Endothelial cell of umbilical vein (primary cell): ENCODE measurements at regions not wholly inside any gene's neighbourhood (a gene's known extent, or its start where the extent isn't known, plus 50 kb on each side); places are given as distances from the start of the nearest gene placed in this dataset.

Source experiments
- BruUV-seq: library from RNA; stranded (reverse); fragments of 400-500 nt; replicated peaks from 2 replicates; lab custom pipeline; 2021; lab: Mats Ljungman, UMichigan
- CTCF ChIA-PET: fragments of 300-600, 350-600 bp; sonication (Branson Sonifier 250); formaldehyde crosslinking; loops from one replicate; lab custom pipeline; 2021; ENCODE audit warnings: antibody characterized with exemption, inconsistent platforms; lab: Charles Lee
- POLR2A ChIA-PET: fragments of 300-600, 350-600 bp; sonication (Branson Sonifier 250); formaldehyde crosslinking; loops from one replicate; lab custom pipeline; 2021; ENCODE audit warnings: antibody characterized with exemption, inconsistent platforms; lab: Charles Lee
- DNase-seq: peaks from one replicate; pipeline ENCODE4 v3.0.0-alpha.2; 2011; ENCODE audit warnings: low read depth, low spot score
- FAIRE-seq: peaks from 2 replicates; lab custom pipeline; 2011; peaks lifted over from hg19 to GRCh38; lab: Jason Lieb, UNC
- H2AFZ ChIP-seq: 2 replicates; pipeline ENCODE4 v1.6.0; 2012; ENCODE audit warnings: low read depth, low read length, control low read depth, inconsistent platforms
- H3K27ac ChIP-seq: 2 replicates; pipeline ENCODE4 v1.5.1; 2011; ENCODE audit warnings: low read depth, mild to moderate bottlenecking, control low read depth, low read length, moderate library complexity; ENCODE audit not compliant: insufficient read depth
- H3K27me3 ChIP-seq, 2 experiments: 2 replicates each; pipeline versions ENCODE4 v1.6.0 to v1.6.1; 2011; ENCODE audit warnings: low read length in 2 of 2, mixed read lengths in 1 of 2; ENCODE audit not compliant: control insufficient read depth in 2 of 2, insufficient read depth in 2 of 2
- H3K36me3 ChIP-seq, 2 experiments: 2 replicates in 1 of 2; 3 replicates in 1 of 2; pipeline ENCODE4 v1.5.1; 2011; ENCODE audit warnings: low read length in 2 of 2, mild to moderate bottlenecking in 1 of 2, moderate library complexity in 1 of 2; ENCODE audit not compliant: control insufficient read depth in 2 of 2, insufficient read depth in 2 of 2; ENCODE audit errors: extremely low read depth in 1 of 2
- H3K4me1 ChIP-seq: 3 replicates; pipeline ENCODE4 v1.5.1; 2011; ENCODE audit warnings: mild to moderate bottlenecking, low read length; ENCODE audit not compliant: control insufficient read depth, insufficient read depth; ENCODE audit errors: extremely low read depth
- H3K4me2 ChIP-seq: 2 replicates; pipeline ENCODE4 v1.6.1; 2011; ENCODE audit warnings: low read length, control low read depth, mixed read lengths; ENCODE audit not compliant: insufficient read depth
- H3K4me3 ChIP-seq, 3 experiments: fragments of 200-600 bp in 1 of 3; sonication (generic), shearing (Covaris generic) in 1 of 3; replicated peaks in 1 of 3; 2 replicates each; pipeline ENCODE4 v1.5.1; 2011 to 2016; ENCODE audit warnings: control low read depth in 3 of 3, low read length in 3 of 3, mild to moderate bottlenecking in 2 of 3, inconsistent platforms in 1 of 3, low read depth in 1 of 3, moderate library complexity in 1 of 3; ENCODE audit not compliant: insufficient read depth in 1 of 3
- H3K79me2 ChIP-seq: 2 replicates; pipeline ENCODE4 v1.6.0; 2012; ENCODE audit warnings: low read length, inconsistent platforms; ENCODE audit not compliant: control insufficient read depth, insufficient read depth
- H3K9ac ChIP-seq: replicated peaks from 2 replicates; pipeline ENCODE3; 2011; ENCODE audit warnings: low read length, control low read depth; ENCODE audit not compliant: insufficient read depth; ENCODE audit errors: extremely low read depth
- H3K9me1 ChIP-seq: replicated peaks from 3 replicates; pipeline ENCODE4 v1.6.0; 2011; ENCODE audit warnings: mild to moderate bottlenecking, low read length; ENCODE audit not compliant: control insufficient read depth, insufficient read depth; ENCODE audit errors: extremely low read depth
- H3K9me3 ChIP-seq: replicated peaks from 2 replicates; pipeline ENCODE4 v1.5.1; 2012; ENCODE audit warnings: low read length, inconsistent platforms; ENCODE audit not compliant: control insufficient read depth, insufficient read depth
- H4K20me1 ChIP-seq: replicated peaks from 2 replicates; pipeline ENCODE3; 2011; ENCODE audit warnings: mild to moderate bottlenecking, low read length; ENCODE audit not compliant: control insufficient read depth, insufficient read depth; ENCODE audit errors: extremely low read depth
- CTCF ChIP-seq, 2 donors: IDR thresholded peaks; 1 replicate in 1 of 2; 2 replicates in 1 of 2; pipeline ENCODE4 v1.5.1; 2011; ENCODE audit warnings: low read length in 2 of 2, mild to moderate bottlenecking in 2 of 2, moderate library complexity in 2 of 2, control low read depth in 1 of 2, inconsistent platforms in 1 of 2, low read depth in 1 of 2; ENCODE audit not compliant: insufficient read depth in 1 of 2; ENCODE audit errors: extremely low read depth in 1 of 2
- EZH2 ChIP-seq: IDR thresholded peaks from 2 replicates; pipeline ENCODE4 v1.6.1; 2012; ENCODE audit warnings: borderline replicate concordance, low read depth, mild to moderate bottlenecking, moderate library complexity, low read length, inconsistent platforms; ENCODE audit not compliant: severe bottlenecking
- FOS ChIP-seq: IDR thresholded peaks from 2 replicates; pipeline ENCODE4 v1.6.1; 2011; ENCODE audit warnings: mild to moderate bottlenecking, low read length, moderate library complexity, borderline replicate concordance; ENCODE audit not compliant: insufficient read depth
- GATA2 ChIP-seq: IDR thresholded peaks from 2 replicates; pipeline ENCODE4 v1.7.0; 2011; ENCODE audit warnings: low read depth, mild to moderate bottlenecking, moderate library complexity, mixed read lengths, low read length; ENCODE audit not compliant: insufficient read length, insufficient read depth
- JUN ChIP-seq: IDR thresholded peaks from 2 replicates; pipeline ENCODE4 v1.6.1; 2011; ENCODE audit warnings: borderline replicate concordance, low read depth; ENCODE audit not compliant: insufficient read length, insufficient read depth
- MAX ChIP-seq: IDR thresholded peaks from 2 replicates; pipeline ENCODE4 v1.6.1; 2011; ENCODE audit not compliant: insufficient read depth, insufficient read length
- MYC ChIP-seq: IDR thresholded peaks from one replicate; pipeline ENCODE4 v1.6.1; 2011; ENCODE audit warnings: mild to moderate bottlenecking, low read depth, low read length
- POLR2A ChIP-seq: IDR thresholded peaks from 2 replicates; pipeline ENCODE4 v1.6.1; 2012; ENCODE audit warnings: low read depth, mild to moderate bottlenecking, control low read depth, low read length
- POLR2AphosphoS5 ChIP-seq: IDR thresholded peaks from 2 replicates; pipeline ENCODE4 v1.6.1; 2012; ENCODE audit warnings: low read depth, mild to moderate bottlenecking, control low read depth, low read length, moderate library complexity; ENCODE audit not compliant: insufficient read depth
- dilution Hi-C: fragments of 300-500 bp; cut with MboI; formaldehyde crosslinking; loops from one replicate; pipeline ENCODE4 v1.15.0; 2019; ENCODE audit warnings: low sequenced_read_pairs; ENCODE audit not compliant: extremely low pct_ligation_motif_present
- intact Hi-C: fragments of 100-400 bp; cut with micrococcal nuclease; formaldehyde crosslinking; loops from one replicate; pipeline ENCODE4 v1.10.0; 2022

- dilution Hi-C loops: no loop called here
- peak overlapping the region; percentile 49 for H2AFZ ChIP-seq
- peak; percentile 48 for DNase-seq
- no peaks in the 10 kb centered on the region for H4K20me1 ChIP-seq
- no peaks in the 10 kb centered on the region for H3K36me3 ChIP-seq
- FAIRE-seq: peak; percentile 4
- ChIA-PET CTCF (interaction anchor here (0.6 to 2.2 kb wide), 9 partner anchors 8 to 595 kb away, joined by 3 to 12 read pairs (median 4); no protein-coding TSS in a partner anchor), POLR2A (interaction anchor here (0.5 kb wide), 2 partner anchors 124 kb away, joined by 3 to 11 read pairs; no protein-coding TSS in a partner anchor)
- H3K4me1 ChIP-seq: peaks cover 18% of the 10 kb centered on the region
- H3K9me3 ChIP-seq: no peaks in the 10 kb centered on the region
- peak overlapping the region; percentile 52 for H3K4me2 ChIP-seq
- H3K9ac ChIP-seq: peak overlapping the region; percentile 56
- TF ChIP-seq JUN (no peak), POLR2AphosphoS5 (no peak), MYC (no peak), GATA2 (no peak), CTCF (IDR thresholded peaks at IDR 0.05; ENCODE audit: extremely low read depth in 1 of 2, insufficient read depth in 1 of 2, low read depth in 1 of 2, low read length in 2 of 2) (no peak), POLR2A (no peak), EZH2 (no peak), MAX (no peak), FOS (no peak)
- peak overlapping the region; percentile 78 for H3K27ac ChIP-seq
- intact Hi-C loops: loop anchor here (2.0 to 5.0 kb wide), 2 partner anchors 173 to 633 kb away; partner anchors contain the start of genes KIF18A and METTL15
- H3K79me2 ChIP-seq: no peaks in the 10 kb centered on the region
- H3K27me3 ChIP-seq: no peaks in the 10 kb centered on the region
- no peaks in the 10 kb centered on the region for H3K9me1 ChIP-seq
- no peak overlapping the region for H3K4me3 ChIP-seq
- BruUV-seq: TSS peak; percentile 86
These were observed 173.7 kb downstream of the KIF18A start for GRCh38 chr11:27933992-27934829.
